HG03460 (cell line): ENCODE measurements at regions not wholly inside any gene's neighbourhood (a gene's known extent, or its start where the extent isn't known, plus 50 kb on each side); places are given as distances from the start of the nearest gene placed in this dataset.

Experiments
- ATAC-seq: cut with Tn5 transposase; IDR thresholded peaks from one replicate; pipeline ENCODE4 v1.9.1; 2021; ENCODE audit not compliant: unreplicated experiment

DNA sequence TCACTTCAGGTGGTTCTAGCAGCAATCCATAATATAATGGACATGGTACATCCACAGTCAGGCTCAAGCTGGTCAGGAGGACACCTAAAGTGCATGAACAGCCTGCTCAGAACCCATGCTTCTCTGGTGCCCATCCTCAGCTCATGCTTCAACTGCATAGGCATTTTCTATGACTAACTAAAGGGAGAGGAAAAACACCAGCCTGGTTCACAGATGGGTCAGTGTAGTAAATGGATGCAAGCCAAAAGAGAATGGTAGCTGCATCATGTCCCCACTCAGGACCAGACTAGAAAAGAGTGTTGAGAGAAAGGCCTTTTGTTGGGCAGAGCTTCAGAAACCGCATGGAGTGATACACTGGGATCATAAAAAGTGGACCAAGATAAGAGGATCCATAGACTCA, 556.6 kb downstream of the TLE1 start:
- ATAC-seq: no peak

- ATAC-seq: no peak
These were observed 557.0 kb downstream of the TLE1 start for GRCh38 chr9:81132318-81132717.

DNA sequence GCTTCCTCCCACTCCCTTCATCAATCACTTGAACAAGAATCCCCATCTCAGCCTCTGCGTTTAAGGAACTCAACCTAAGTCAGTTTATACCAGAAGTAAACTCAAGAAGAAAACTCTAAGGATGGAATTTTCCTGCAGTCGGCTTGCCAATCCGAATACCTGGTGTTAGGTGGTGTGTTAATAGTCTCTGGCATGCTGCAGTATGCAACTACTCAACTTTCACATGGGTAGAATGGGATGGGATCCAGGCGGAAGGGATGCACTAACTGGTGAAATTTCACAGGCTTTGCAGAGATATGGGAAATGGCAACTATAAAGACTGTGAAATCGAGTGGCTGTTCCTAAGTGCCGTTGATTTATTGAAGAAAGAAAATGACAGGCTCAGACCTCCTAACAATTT, 560.6 kb downstream of the TLE1 start:
- no peak for ATAC-seq

- ATAC-seq: no peak
These were observed 563.8 kb downstream of the TLE1 start for GRCh38 chr9:81125446-81126092.

- no peak for ATAC-seq
These were observed 565.8 kb downstream of the TLE1 start for GRCh38 chr9:81123526-81123925.

DNA sequence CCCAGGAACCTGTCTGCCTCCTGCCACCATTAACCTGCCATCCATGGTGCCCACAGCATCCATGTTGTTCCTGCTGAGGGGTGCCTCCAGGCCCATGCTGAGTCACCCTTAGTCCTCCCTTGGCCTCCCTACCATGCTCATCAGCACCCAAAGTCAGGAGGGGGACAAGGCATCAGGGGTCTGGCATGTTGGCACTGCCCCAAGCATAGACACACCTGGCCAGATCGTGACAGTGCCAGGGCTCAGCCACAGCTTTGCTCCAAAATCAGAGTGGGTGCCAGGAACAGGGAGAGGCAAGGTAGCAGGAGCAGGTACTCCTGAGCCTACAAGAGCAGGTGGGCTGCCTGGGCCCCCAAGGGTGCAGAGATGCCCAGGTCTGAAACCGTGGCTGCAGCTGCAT, 566.6 kb downstream of the TLE1 start:
- ATAC-seq: no peak

DNA sequence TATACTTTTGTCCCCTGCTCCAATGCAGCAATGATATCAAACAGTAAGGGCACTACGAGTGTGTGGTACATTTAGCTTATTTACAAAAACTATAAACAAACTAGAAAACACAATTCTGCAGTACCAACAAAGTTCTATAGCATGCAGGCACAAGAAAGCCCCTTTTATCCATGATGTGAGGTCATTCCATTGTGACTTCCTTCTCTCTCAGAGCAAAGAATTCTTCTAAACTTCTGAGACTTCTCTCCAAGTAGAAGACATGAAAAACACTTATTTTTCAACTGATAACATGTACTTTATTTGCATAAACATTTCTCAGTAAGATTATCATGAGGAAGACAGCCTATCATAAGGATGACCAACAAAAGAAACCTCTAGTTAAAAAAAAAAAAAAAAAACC, 569.8 kb downstream of the TLE1 start:
- no peak for ATAC-seq

- ATAC-seq: no peak
These were observed 570.9 kb downstream of the TLE1 start for GRCh38 chr9:81118416-81118815.

- no peak for ATAC-seq
These were observed 572.8 kb downstream of the TLE1 start for GRCh38 chr9:81116340-81117137.

DNA sequence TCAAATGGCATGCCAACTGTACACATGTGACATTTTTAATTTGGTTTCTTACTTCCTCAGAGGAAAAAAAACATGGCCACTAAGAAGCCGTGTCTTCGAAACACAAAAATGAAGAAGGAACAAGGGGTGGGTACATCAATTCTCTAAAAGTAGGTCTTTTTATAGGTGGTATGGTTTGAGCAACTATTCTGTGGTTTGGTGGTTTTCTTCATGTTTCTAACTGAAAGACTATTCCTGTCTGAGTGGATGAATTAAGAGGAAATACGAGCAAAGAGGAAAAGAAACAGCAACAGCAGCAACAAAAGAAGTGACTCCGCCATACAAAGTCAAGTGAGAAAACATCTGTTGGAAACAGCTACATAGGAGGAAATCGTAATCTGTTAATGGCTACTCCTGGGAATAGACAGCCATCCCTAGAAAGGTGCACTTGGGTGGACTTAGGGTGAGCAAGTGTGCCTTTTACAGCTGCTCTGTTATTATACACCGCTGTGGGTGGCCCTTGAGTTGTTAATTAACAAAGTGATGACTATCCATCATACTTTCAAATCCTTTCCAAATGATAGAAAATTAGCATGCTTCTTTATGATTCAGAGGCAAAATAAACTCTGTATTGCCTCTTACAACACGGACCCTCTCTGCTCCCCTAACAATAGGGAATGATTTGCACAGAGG, 575.8 kb downstream of the TLE1 start:
- no peak for ATAC-seq

GRCh38 chr9:81112627-81113452, 576.5 kb downstream of the TLE1 start:
- ATAC-seq: no peak

GRCh38 chr9:81108821-81109220, 580.5 kb downstream of the TLE1 start:
- ATAC-seq: no peak

DNA sequence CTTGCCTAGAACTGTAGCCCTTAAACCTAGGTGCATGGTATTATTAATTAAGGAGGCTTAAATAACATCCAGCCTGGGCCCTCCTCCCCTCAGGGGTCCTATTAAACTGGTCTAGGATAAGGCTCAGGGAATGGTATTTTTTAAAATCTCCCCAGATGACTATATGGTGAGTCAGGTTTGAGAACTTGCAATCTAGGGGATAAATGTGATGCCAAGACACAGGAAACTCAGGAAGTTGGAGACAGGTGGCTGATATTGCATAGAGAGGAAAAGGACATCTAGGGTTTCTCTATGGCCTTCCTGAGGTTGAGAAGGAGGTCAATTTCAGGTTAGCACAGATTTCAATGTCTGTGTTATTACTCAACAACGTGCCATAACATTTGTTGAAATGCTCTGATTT, 581.0 kb downstream of the TLE1 start:
- no peak for ATAC-seq

DNA sequence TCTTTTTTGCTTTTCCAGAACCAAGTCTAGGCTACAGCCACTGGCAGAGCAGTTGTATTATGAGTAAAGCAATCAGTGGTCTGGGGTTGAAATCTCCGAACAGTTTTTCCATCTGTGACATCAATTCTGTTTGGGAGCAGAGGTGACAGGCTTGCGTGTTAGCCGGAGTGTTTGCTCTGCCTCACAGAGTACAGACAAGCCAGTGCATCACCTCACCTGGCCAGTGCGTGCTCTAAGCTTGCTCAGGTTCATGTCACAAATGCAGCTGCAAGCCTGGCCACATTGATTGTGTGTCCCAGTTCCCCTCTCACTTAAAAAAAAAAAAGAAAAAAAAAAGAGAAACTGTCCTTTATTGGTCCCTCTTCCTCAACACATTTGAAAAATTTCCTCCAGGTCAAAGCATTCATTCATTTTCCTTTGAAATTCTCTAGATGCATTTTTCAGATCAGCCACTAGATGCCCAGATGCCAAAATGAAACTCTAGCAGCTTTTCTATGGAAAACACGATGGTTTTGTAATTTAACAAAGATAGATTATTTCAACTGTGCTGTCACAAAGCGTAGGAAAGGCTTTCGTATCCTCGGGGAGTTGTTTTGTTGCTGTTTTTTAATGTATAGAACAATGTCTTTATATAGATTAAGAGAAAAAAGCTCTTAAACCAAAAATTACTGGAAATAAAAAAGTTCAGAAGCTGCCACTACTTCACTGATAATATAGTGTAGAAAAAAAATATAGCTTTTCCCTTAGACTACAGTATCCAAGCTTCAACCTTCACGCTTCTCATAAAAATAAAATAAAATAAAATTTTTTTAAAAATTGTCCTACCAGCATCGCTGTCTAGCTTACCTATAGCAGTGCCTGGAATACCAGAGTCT, 585.5 kb downstream of the TLE1 start:
- ATAC-seq: no peak

GRCh38 chr9:81097131-81097847, 592.1 kb downstream of the TLE1 start:
- ATAC-seq: no peak

GRCh38 chr9:81096625-81097024, 592.7 kb downstream of the TLE1 start:
- no peak for ATAC-seq

- ATAC-seq: no peak
These were observed 597.3 kb downstream of the TLE1 start for GRCh38 chr9:81092057-81092456.

DNA sequence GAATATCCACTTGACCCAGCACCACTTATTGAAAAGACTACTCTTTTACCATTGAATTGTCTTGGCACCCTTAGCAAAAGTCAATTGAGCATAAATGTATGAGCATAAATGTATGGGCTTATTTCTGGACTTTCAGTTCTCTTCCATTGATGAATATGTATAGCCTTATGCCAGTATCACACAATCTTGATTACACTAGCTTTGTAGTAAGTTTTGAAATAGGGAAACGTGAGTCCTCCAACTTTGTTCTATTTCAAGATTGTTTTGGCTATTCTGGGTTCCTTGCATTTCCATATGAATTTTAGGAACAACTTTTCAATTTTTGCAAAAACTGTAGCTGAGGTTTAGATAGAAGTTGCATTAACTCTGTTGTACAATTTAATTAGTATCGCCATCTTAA, 601.0 kb downstream of the TLE1 start:
- no peak for ATAC-seq

DNA sequence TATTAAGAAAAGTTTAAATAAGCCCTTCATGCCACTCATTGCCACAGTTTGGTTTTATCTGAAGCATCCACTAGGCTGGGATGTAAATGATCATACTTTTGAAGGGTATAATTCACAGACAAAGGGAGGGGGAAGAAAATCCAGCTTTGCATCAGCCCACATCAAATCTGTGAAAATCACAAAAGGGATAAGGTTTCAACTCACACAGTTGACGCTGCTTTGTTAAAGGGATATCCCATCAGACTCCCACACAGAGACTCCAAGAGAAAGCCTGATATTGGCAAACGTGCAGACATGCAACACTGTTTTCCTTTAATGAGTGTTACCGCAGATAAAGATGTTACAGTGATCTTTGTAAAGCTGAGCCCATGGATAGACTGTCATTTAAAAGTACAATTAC, 602.9 kb downstream of the TLE1 start:
- ATAC-seq: no peak
